EL (cell line): ENCODE measurements at regions not wholly inside any gene's neighbourhood (a gene's known extent, or its start where the extent isn't known, plus 50 kb on each side); places are given as distances from the start of the nearest gene placed in this dataset.

Source experiments
- DNase-seq: peaks from one replicate; pipeline ENCODE4 v3.0.0-alpha.2; 2016

- no peak for DNase-seq
Measured at GRCh38 chr5:96054311-96055030, 92.8 kb upstream of the ELL2 start.

- DNase-seq, result no peak
Measured at GRCh38 chr5:96053063-96053735, 91.5 kb upstream of the ELL2 start.

- no peak for DNase-seq
Measured at GRCh38 chr5:96052374-96052773, 90.7 kb upstream of the ELL2 start.

- peak; percentile 19 for DNase-seq
Measured at GRCh38 chr5:96051401-96051830, 89.8 kb upstream of the ELL2 start.

GRCh38 chr5:96050273-96050880 lies 88.7 kb upstream of the ELL2 start:
- peak; percentile 17 for DNase-seq

- DNase-seq, result peak; percentile 92
Measured at GRCh38 chr5:96049398-96050272, 88.0 kb upstream of the ELL2 start.

- DNase-seq, result no peak
Measured at GRCh38 chr5:96048763-96049162, 87.1 kb upstream of the ELL2 start.

GRCh38 chr5:96045888-96046287 lies 84.2 kb upstream of the ELL2 start:
- DNase-seq, result no peak

GRCh38 chr5:96043446-96043845 lies 81.8 kb upstream of the ELL2 start:
- no peak for DNase-seq

GRCh38 chr5:96037128-96037527 lies 75.5 kb upstream of the ELL2 start:
- peak; percentile 27 for DNase-seq

- DNase-seq, result no peak
Measured at GRCh38 chr5:96036301-96036700, 74.7 kb upstream of the ELL2 start.

- no peak for DNase-seq
Measured at GRCh38 chr5:96035796-96036195, 74.1 kb upstream of the ELL2 start.

- DNase-seq, result peak; percentile 49
Measured at GRCh38 chr5:96033116-96033515, 71.5 kb upstream of the ELL2 start.

GRCh38 chr5:96031811-96032261 lies 70.2 kb upstream of the ELL2 start:
- peak; percentile 96 for DNase-seq

GRCh38 chr5:96031180-96031579 lies 69.5 kb upstream of the ELL2 start:
- DNase-seq, result no peak

- DNase-seq, result peak; percentile 90
Measured at GRCh38 chr5:96026406-96027041, 64.9 kb upstream of the ELL2 start.

GRCh38 chr5:96024683-96025475 lies 63.2 kb upstream of the ELL2 start:
- DNase-seq, result no peak

- DNase-seq, result peak; percentile 81
Measured at GRCh38 chr5:96023518-96023917, 61.9 kb upstream of the ELL2 start.

- DNase-seq, result peak; percentile 63
Measured at GRCh38 chr5:96022971-96023370, 61.3 kb upstream of the ELL2 start.

- peak; percentile 89 for DNase-seq
Measured at GRCh38 chr5:96017951-96018350, 56.3 kb upstream of the ELL2 start.

GRCh38 chr5:96016216-96016615 lies 54.6 kb upstream of the ELL2 start:
- DNase-seq, result no peak

GRCh38 chr5:96015709-96016108 lies 54.1 kb upstream of the ELL2 start:
- no peak for DNase-seq
